ENCODE measurements at regions not wholly inside any gene's neighbourhood (a gene's known extent, or its start where the extent isn't known, plus 50 kb on each side); places are given as distances from the start of the nearest gene placed in this dataset.

- H4K20me1 ChIP-seq (ENCODE audit: insufficient read depth): no peaks in the 10 kb centered on the region
- no peak overlapping the region for H2AFZ ChIP-seq (ENCODE audit: low read depth, low read length)
- H3K9me3 ChIP-seq (ENCODE audit: low read length): no peaks in the 10 kb centered on the region
- no peak overlapping the region for H3K9ac ChIP-seq (ENCODE audit: low read length)
- no peaks in the 10 kb centered on the region for H3K9me2 ChIP-seq (ENCODE audit: insufficient read depth, low read length)
- no peaks in the 10 kb centered on the region for H3K27me3 ChIP-seq (ENCODE audit: insufficient read depth, low read depth, low read length)
- no peak overlapping the region for H3K4me3 ChIP-seq (ENCODE audit: low read length)
- H3K36me3 ChIP-seq (ENCODE audit: insufficient read depth, low read length): no peaks in the 10 kb centered on the region
- no peak for TF ChIP-seq POLR2AphosphoS5 (IDR thresholded peaks at IDR 0.05)
- TF ChIP-seq CTCF (IDR thresholded peaks at IDR 0.05; ENCODE audit: poor library complexity, severe bottlenecking): no peak
- no peak for TF ChIP-seq MXI1 (conservative IDR thresholded peaks at IDR 0.05; ENCODE audit: poor library complexity, severe bottlenecking)
- TF ChIP-seq SMC3 (conservative IDR thresholded peaks at IDR 0.05; ENCODE audit: poor library complexity): no peak
- TF ChIP-seq RAD21 (conservative IDR thresholded peaks at IDR 0.05): no peak
- no peak for TF ChIP-seq EZH2 (IDR thresholded peaks at IDR 0.05; ENCODE audit: borderline replicate concordance, insufficient read depth, low read length, poor library complexity, severe bottlenecking)
- TF ChIP-seq REST (IDR thresholded peaks at IDR 0.05; ENCODE audit: borderline replicate concordance): no peak
- H3K27ac ChIP-seq (ENCODE audit: low read length): no peak overlapping the region
- H3K4me2 ChIP-seq (ENCODE audit: low read length): no peak overlapping the region
- no peaks in the 10 kb centered on the region for H3F3A ChIP-seq (ENCODE audit: insufficient read depth, low read length, poor library complexity, severe bottlenecking)
- H3K79me2 ChIP-seq (replicated peaks; ENCODE audit: insufficient read depth, low read length): no peaks in the 10 kb centered on the region
These were observed 416.8 kb downstream of the ETNK1 start for GRCh38 chr12:23041774-23042173.

GRCh38 chr12:23043646-23044045 lies 418.7 kb downstream of the ETNK1 start:
- Histone ChIP-seq H3K36me3 (ENCODE audit: insufficient read depth, low read length) (no peaks in the 10 kb centered on the region), H3K79me2 (replicated peaks; ENCODE audit: insufficient read depth, low read length) (no peaks in the 10 kb centered on the region), H3K9ac (ENCODE audit: low read length) (no peak overlapping the region), H4K20me1 (ENCODE audit: insufficient read depth) (no peaks in the 10 kb centered on the region), H3K27me3 (ENCODE audit: insufficient read depth, low read depth, low read length) (no peaks in the 10 kb centered on the region), H3K9me2 (ENCODE audit: insufficient read depth, low read length) (no peaks in the 10 kb centered on the region), H3F3A (ENCODE audit: insufficient read depth, low read length, poor library complexity, severe bottlenecking) (no peaks in the 10 kb centered on the region), H3K27ac (ENCODE audit: low read length) (no peak overlapping the region), H2AFZ (ENCODE audit: low read depth, low read length) (no peak overlapping the region), H3K4me2 (ENCODE audit: low read length) (no peak overlapping the region), H3K4me3 (ENCODE audit: low read length) (no peak overlapping the region), H3K9me3 (ENCODE audit: low read length) (no peaks in the 10 kb centered on the region)
- no peak for TF ChIP-seq MXI1 (conservative IDR thresholded peaks at IDR 0.05; ENCODE audit: poor library complexity, severe bottlenecking)
- no peak for TF ChIP-seq EZH2 (IDR thresholded peaks at IDR 0.05; ENCODE audit: borderline replicate concordance, insufficient read depth, low read length, poor library complexity, severe bottlenecking)
- TF ChIP-seq RAD21 (conservative IDR thresholded peaks at IDR 0.05): no peak
- TF ChIP-seq EP300 (conservative IDR thresholded peaks at IDR 0.05; ENCODE audit: poor library complexity, severe bottlenecking): no peak
- TF ChIP-seq TAF1 (IDR thresholded peaks at IDR 0.05; ENCODE audit: low read depth): no peak
- no peak for TF ChIP-seq POLR2AphosphoS5 (IDR thresholded peaks at IDR 0.05)
- no peak for TF ChIP-seq REST (IDR thresholded peaks at IDR 0.05; ENCODE audit: borderline replicate concordance)
- TF ChIP-seq SMC3 (conservative IDR thresholded peaks at IDR 0.05; ENCODE audit: poor library complexity): no peak

Measured in neural cell (in vitro differentiated cells).